SU-DHL-6 (cell line): ENCODE measurements at regions not wholly inside any gene's neighbourhood (a gene's known extent, or its start where the extent isn't known, plus 50 kb on each side); places are given as distances from the start of the nearest gene placed in this dataset.

Source experiments
- EZH2phosphoT487 ChIP-seq: fragments of 200-600 bp; sonication (generic), shearing (Covaris generic); conservative IDR thresholded peaks from 2 replicates; pipeline ENCODE4 v1.6.1; 2018; ENCODE audit warnings: mild to moderate bottlenecking, antibody characterized with exemption, low read length, moderate library complexity, mixed read lengths
- TF ChIP-seq, protein P1 (sequence below): fragments of 200-600 bp; sonication (generic); IDR thresholded peaks from one replicate; pipeline ENCODE4 v1.5.1; 2017; ENCODE audit warnings: antibody characterized with exemption, mild to moderate bottlenecking, low read length, moderate library complexity; ENCODE audit not compliant: insufficient read depth, poor library complexity, severe bottlenecking

DNA sequence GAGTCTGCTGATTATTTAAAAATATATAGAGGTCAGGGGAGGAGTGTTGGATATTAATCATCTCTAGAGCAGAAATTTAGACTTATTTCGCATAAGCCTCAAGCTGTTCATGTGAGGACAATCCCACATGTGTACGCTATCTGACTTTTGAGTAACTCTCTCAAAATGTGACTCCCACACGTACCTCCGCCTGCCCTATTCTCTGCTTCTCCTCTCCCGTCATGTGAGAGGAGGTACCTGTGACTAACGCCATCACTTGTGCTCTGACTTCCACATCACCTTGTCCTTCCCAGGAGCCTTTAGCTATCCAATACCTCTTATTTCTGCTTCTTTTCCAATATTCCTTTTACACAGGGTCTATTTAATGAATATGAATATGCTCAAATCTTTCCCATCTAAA, 119.3 kb upstream of the CALCR start:
- TF ChIP-seq, protein P1, sequence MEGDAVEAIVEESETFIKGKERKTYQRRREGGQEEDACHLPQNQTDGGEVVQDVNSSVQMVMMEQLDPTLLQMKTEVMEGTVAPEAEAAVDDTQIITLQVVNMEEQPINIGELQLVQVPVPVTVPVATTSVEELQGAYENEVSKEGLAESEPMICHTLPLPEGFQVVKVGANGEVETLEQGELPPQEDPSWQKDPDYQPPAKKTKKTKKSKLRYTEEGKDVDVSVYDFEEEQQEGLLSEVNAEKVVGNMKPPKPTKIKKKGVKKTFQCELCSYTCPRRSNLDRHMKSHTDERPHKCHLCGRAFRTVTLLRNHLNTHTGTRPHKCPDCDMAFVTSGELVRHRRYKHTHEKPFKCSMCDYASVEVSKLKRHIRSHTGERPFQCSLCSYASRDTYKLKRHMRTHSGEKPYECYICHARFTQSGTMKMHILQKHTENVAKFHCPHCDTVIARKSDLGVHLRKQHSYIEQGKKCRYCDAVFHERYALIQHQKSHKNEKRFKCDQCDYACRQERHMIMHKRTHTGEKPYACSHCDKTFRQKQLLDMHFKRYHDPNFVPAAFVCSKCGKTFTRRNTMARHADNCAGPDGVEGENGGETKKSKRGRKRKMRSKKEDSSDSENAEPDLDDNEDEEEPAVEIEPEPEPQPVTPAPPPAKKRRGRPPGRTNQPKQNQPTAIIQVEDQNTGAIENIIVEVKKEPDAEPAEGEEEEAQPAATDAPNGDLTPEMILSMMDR: no peak
- TF ChIP-seq EZH2phosphoT487: no peak
